GM21528 (cell line): ENCODE measurements at regions not wholly inside any gene's neighbourhood (a gene's known extent, or its start where the extent isn't known, plus 50 kb on each side); places are given as distances from the start of the nearest gene placed in this dataset.
"Not testable (repeated sequence)": the region's sequence is repeated elsewhere in the genome, so short reads cannot be mapped to it uniquely, and the experiment has no call there.

Experiments used
- ATAC-seq: cut with Tn5 transposase; IDR thresholded peaks from one replicate; pipeline ENCODE4 v1.9.1; 2021; ENCODE audit warnings: mild to moderate bottlenecking, moderate library complexity; ENCODE audit not compliant: unreplicated experiment, low FRiP score

- no peak for ATAC-seq
Observed at GRCh38 chr18:5721924-5722323, 173.4 kb downstream of the TMEM200C start.

GRCh38 chr18:5720132-5720531, 175.2 kb downstream of the TMEM200C start:
- no peak for ATAC-seq

- no peak for ATAC-seq
Observed at GRCh38 chr18:5717256-5717655, 173.5 kb upstream of the EPB41L3 start.

- no peak for ATAC-seq
Observed at GRCh38 chr18:5710676-5711075, 166.9 kb upstream of the EPB41L3 start.

GRCh38 chr18:5710235-5710634, 166.4 kb upstream of the EPB41L3 start:
- ATAC-seq = no peak

- ATAC-seq = no peak
Observed at GRCh38 chr18:5709476-5710095, 165.8 kb upstream of the EPB41L3 start.

- no peak for ATAC-seq
Observed at GRCh38 chr18:5707586-5707985, 163.8 kb upstream of the EPB41L3 start.

- ATAC-seq = no peak
Observed at GRCh38 chr18:5705393-5705792, 161.6 kb upstream of the EPB41L3 start.

GRCh38 chr18:5704847-5705246, 161.1 kb upstream of the EPB41L3 start:
- ATAC-seq = no peak

- ATAC-seq = not testable (repeated sequence)
Observed at GRCh38 chr18:5702016-5702415, 158.2 kb upstream of the EPB41L3 start.

GRCh38 chr18:5693699-5694294, 150.0 kb upstream of the EPB41L3 start:
- no peak for ATAC-seq

GRCh38 chr18:5678779-5679406, 135.1 kb upstream of the EPB41L3 start:
- no peak for ATAC-seq

- ATAC-seq = no peak
Observed at GRCh38 chr18:5678278-5678677, 134.5 kb upstream of the EPB41L3 start.

- ATAC-seq = no peak
Observed at GRCh38 chr18:5673616-5674015, 129.8 kb upstream of the EPB41L3 start.

- ATAC-seq = no peak
Observed at GRCh38 chr18:5669585-5669984, 125.8 kb upstream of the EPB41L3 start.

GRCh38 chr18:5668087-5668715, 124.4 kb upstream of the EPB41L3 start:
- no peak for ATAC-seq

GRCh38 chr18:5667356-5667755, 123.6 kb upstream of the EPB41L3 start:
- no peak for ATAC-seq

GRCh38 chr18:5662586-5663090, 118.8 kb upstream of the EPB41L3 start:
- ATAC-seq = no peak

- ATAC-seq = no peak
Observed at GRCh38 chr18:5661179-5661578, 117.4 kb upstream of the EPB41L3 start.

- ATAC-seq = no peak
Observed at GRCh38 chr18:5653802-5654201, 110.0 kb upstream of the EPB41L3 start.

- no peak for ATAC-seq
Observed at GRCh38 chr18:5651736-5652135, 107.9 kb upstream of the EPB41L3 start.
